Epithelial cell of proximal tubule (primary cell): ENCODE measurements at regions not wholly inside any gene's neighbourhood (a gene's known extent, or its start where the extent isn't known, plus 50 kb on each side); places are given as distances from the start of the nearest gene placed in this dataset.

Experiments
- DNase-seq: peaks from one replicate; pipeline ENCODE4 v3.0.0-alpha.2; 2011; ENCODE audit warnings: low read depth
- H3K4me3 ChIP-seq: 2 replicates; pipeline ENCODE4 v1.5.1; 2011; ENCODE audit warnings: low read depth, mild to moderate bottlenecking, low read length
- TF ChIP-seq, protein P1 (sequence below): conservative IDR thresholded peaks from 2 replicates; pipeline ENCODE4 v1.5.1; 2012; ENCODE audit warnings: low read depth, mild to moderate bottlenecking, low read length

DNA sequence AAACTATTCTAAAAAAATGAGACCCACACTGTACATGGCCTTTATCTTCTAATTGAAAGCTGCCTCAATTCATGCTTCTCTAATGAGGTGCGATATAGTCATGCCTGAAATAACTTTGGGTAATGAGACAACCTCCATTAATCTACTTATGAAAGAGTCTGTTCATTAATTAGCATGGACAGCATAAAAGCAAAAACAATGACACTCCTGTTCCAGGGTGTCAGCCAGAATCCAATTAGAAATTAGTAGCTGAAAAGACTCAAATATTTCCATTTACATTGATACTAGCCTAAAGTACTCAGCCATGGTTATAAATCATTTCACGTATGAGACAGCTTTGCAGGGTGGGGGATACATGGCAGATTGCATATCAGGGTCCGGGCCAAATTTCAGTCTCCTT, 288.7 kb downstream of the AKAIN1 start:
- DNase-seq, result no peak
- TF ChIP-seq, protein P1, sequence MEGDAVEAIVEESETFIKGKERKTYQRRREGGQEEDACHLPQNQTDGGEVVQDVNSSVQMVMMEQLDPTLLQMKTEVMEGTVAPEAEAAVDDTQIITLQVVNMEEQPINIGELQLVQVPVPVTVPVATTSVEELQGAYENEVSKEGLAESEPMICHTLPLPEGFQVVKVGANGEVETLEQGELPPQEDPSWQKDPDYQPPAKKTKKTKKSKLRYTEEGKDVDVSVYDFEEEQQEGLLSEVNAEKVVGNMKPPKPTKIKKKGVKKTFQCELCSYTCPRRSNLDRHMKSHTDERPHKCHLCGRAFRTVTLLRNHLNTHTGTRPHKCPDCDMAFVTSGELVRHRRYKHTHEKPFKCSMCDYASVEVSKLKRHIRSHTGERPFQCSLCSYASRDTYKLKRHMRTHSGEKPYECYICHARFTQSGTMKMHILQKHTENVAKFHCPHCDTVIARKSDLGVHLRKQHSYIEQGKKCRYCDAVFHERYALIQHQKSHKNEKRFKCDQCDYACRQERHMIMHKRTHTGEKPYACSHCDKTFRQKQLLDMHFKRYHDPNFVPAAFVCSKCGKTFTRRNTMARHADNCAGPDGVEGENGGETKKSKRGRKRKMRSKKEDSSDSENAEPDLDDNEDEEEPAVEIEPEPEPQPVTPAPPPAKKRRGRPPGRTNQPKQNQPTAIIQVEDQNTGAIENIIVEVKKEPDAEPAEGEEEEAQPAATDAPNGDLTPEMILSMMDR, result no peak
- no peak overlapping the region for H3K4me3 ChIP-seq

DNA sequence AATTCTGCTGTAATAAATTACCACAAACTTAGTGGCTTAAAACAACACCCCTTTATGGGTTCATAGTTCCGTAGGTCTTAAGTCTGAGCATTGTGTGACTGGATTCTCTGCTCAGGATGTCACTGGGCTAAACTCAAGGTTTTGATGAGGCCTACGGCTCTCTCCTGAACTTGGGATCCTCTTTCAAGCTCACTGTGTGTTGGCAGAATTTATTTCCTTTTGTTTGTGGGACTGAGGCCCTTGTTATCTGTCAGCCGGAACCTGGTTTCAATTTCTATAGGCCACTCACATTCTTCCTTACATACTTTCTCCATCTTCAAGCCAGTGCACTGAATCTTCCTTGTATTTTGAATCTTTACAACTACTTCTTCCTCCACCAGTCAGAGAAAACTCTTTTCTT, 290.2 kb downstream of the AKAIN1 start:
- H3K4me3 ChIP-seq, result no peak overlapping the region
- no peak for DNase-seq
- TF ChIP-seq, protein P1, result no peak

DNA sequence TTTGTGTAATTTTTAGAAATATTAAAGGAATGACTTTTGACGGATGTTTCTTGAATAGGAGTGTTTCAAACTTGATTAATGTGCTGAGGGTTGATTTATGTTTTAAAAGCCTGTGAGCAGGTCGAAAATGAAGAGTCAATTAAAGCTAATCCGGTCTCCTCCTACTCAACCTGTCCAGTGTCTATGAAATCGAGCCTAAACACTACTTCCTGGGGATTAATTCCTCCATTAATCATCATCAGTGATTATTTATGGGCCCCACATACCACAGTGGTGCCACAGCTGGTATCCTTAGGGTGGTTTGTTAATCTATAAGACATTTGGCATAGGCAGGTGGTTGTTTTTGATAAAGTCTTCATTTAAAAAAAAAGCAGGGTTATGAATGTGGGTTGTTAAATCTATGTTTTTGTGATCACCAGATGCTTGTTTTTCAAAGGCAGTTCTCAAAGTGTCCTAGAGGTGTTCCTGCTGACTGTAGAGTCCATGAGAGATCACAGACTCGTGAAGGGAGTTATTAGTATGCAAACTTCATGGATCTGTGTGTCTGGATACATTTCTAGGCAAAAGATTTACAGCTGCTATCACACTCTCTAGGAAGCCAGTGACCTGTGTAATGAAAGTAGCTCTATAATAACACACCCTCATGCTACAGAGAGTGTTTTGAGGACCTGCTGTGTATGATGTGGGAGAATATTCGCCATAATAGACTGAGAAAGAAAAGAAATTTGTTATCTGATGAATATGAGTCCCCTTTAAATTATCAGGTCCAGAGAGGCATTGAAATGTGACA, 308.6 kb downstream of the AKAIN1 start:
- TF ChIP-seq, protein P1, result no peak
- no peak for DNase-seq
- no peak overlapping the region for H3K4me3 ChIP-seq

DNA sequence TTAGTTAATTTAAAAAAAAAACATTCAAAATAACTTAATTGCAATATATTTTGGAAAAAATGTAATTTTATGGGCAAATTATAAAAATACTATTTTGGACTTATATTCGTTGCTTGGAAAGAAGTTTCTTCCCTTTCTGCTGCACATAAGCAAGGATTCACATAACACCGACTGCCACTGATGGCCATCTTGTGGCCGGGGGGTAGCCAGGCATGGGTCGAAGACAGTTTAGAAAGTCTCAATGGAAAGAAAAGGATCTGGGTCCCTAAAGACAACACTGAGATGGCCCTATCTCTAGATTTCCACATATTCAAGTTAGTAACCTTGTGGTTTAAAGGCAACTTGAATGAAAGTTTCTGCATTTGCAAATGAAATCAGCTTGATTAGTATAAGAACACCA, 318.6 kb downstream of the AKAIN1 start:
- TF ChIP-seq, protein P1, result no peak
- DNase-seq, result no peak
- no peak overlapping the region for H3K4me3 ChIP-seq

DNA sequence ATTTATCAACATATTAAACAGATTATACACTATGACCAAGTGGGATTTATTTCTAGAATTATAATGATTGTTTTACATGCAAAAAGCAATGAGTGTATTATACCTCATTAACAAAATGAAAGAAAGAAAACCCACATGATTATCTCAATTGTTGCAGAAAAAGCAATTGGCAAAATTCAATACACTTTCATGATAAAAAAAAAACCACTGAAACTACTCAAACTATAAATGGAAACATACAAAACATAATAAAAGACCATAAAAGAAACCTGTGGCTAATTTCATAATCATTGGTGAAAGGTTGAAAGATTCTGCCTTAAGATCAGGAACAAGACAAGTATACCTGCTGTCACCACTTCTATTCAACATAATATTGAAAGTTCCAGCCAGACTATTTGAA, 325.9 kb downstream of the AKAIN1 start:
- TF ChIP-seq, protein P1, result no peak
- H3K4me3 ChIP-seq, result no peak overlapping the region

DNA sequence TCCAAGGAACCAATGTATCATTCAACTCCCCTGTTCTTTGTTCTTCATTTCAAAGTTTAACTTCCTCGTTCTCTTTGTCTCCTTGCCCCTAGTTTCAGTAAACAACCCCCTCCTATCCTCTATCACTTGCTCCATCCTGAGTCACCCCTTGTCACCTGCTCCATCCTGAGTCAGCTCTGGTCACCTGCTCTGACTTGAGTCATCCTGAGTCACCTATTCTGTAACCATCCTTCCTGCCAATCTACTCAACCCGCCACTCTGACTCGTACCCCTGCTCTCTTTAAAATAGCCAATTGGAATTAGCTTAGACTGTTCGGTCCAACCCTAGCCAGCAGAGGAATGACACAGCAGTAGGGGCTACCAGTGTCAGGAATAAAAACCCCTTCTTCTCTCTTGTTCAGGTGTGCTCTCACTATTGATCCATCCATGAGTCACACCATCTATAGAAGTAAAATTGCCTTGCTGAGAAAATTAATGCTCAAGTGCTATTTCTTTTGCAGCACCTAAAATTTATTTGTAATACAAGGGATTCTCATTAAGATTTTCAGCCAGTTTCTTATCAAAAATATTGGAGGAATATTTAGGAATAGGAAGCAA, 326.8 kb downstream of the AKAIN1 start:
- DNase-seq, result no peak
- no peak overlapping the region for H3K4me3 ChIP-seq
- TF ChIP-seq, protein P1, result no peak

More for the DNA sequence above, 325.9 kb downstream of the AKAIN1 start:
- no peak for DNase-seq

DNA sequence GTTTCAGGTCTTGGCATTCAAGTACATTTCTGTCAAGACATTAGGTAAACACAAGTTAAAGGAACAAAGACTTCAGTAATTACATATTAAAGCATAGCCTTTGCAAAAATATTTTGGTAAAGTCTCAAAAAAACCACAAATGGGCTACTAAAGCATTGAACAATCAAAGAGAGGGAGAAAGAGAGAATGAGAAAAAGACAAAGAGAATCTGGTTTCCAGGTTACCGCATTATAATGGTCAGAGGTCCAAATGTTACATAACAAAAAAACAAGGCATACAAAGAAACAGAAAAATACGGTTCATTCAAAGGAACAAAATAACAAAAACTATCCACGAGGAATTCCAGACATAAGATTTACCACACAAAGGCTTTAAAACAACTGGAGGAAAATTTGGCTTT, 327.9 kb downstream of the AKAIN1 start:
- TF ChIP-seq, protein P1, result no peak
- no peak for DNase-seq
- no peak overlapping the region for H3K4me3 ChIP-seq
